ENCODE measurements at regions not wholly inside any gene's neighbourhood (a gene's known extent, or its start where the extent isn't known, plus 50 kb on each side); places are given as distances from the start of the nearest gene placed in this dataset.

GRCh38 chr9:13555989-13556500 is 276.6 kb upstream of the MPDZ start:
- TF ChIP-seq CTCF (IDR thresholded peaks at IDR 0.05), result no peak
- no peak for TF ChIP-seq POLR2A (IDR thresholded peaks at IDR 0.05)

Data from thyroid gland (tissue), 4 donors.